ENCODE measurements at regions not wholly inside any gene's neighbourhood (a gene's known extent, or its start where the extent isn't known, plus 50 kb on each side); places are given as distances from the start of the nearest gene placed in this dataset.

- H3K27me3 Mint-ChIP-seq (ENCODE audit: low read depth): no peaks in the 10 kb centered on the region
- no peak overlapping the region for H3K27ac Mint-ChIP-seq
- no peak overlapping the region for H3K4me3 Mint-ChIP-seq
- no peaks in the 10 kb centered on the region for H3K4me1 Mint-ChIP-seq (ENCODE audit: low read depth)
- no peaks in the 10 kb centered on the region for H3K9me3 Mint-ChIP-seq
- DNase-seq (no peak), ATAC-seq (replicated peaks in 1 of 2) (no peak)
- H3K36me3 Mint-ChIP-seq (ENCODE audit: insufficient read depth in 2 of 2): no peaks in the 10 kb centered on the region
Measured at GRCh38 chr2:13158466-13158865, 441.7 kb downstream of the TRIB2 start.

GRCh38 chr2:13180729-13181128 is 464.0 kb downstream of the TRIB2 start:
- Mint-ChIP-seq H3K27ac (no peak overlapping the region), H3K36me3 (ENCODE audit: insufficient read depth in 2 of 2) (peaks cover 1 to 3% of the 10 kb centered on the region in 2 donors), H3K4me1 (ENCODE audit: low read depth) (no peaks in the 10 kb centered on the region), H3K27me3 (ENCODE audit: low read depth) (no peaks in the 10 kb centered on the region), H3K9me3 (peaks cover 5 to 11% of the 10 kb centered on the region in 2 donors), H3K4me3 (no peak overlapping the region)
- DNase-seq (no peak), ATAC-seq (replicated peaks in 1 of 2) (no peak)

GRCh38 chr2:13193075-13193474 is 476.3 kb downstream of the TRIB2 start:
- no peaks in the 10 kb centered on the region for H3K4me1 Mint-ChIP-seq (ENCODE audit: low read depth)
- H3K36me3 Mint-ChIP-seq (ENCODE audit: insufficient read depth in 2 of 2): no peaks in the 10 kb centered on the region
- H3K4me3 Mint-ChIP-seq: no peak overlapping the region

GRCh38 chr2:13193900-13194299 is 477.2 kb downstream of the TRIB2 start:
- H3K4me1 Mint-ChIP-seq (ENCODE audit: low read depth): no peaks in the 10 kb centered on the region
- H3K27ac Mint-ChIP-seq: no peak overlapping the region
- DNase-seq: no peak
- H3K9me3 Mint-ChIP-seq: no peaks in the 10 kb centered on the region
- no peak for ATAC-seq (replicated peaks in 1 of 2)
- H3K36me3 Mint-ChIP-seq (ENCODE audit: insufficient read depth in 2 of 2): no peaks in the 10 kb centered on the region
- H3K4me3 Mint-ChIP-seq: no peak overlapping the region
- peaks cover 5% of the 10 kb centered on the region for H3K27me3 Mint-ChIP-seq (ENCODE audit: low read depth)

More at GRCh38 chr2:13193075-13193474, 476.3 kb downstream of the TRIB2 start:
- Mint-ChIP-seq H3K9me3 (no peaks in the 10 kb centered on the region), H3K27me3 (ENCODE audit: low read depth) (no peaks in the 10 kb centered on the region), H3K27ac (no peak overlapping the region)
- DNase-seq: no peak
- peak in 1 of 2 donors; percentile 44 for ATAC-seq (replicated peaks in 1 of 2)

GRCh38 chr2:13195270-13195669 is 478.5 kb downstream of the TRIB2 start:
- Mint-ChIP-seq H3K27me3 (ENCODE audit: low read depth) (peaks cover 5% of the 10 kb centered on the region), H3K4me3 (no peak overlapping the region), H3K27ac (no peak overlapping the region), H3K4me1 (ENCODE audit: low read depth) (no peaks in the 10 kb centered on the region), H3K36me3 (ENCODE audit: insufficient read depth in 2 of 2) (no peaks in the 10 kb centered on the region), H3K9me3 (no peaks in the 10 kb centered on the region)
- no peak for ATAC-seq (replicated peaks in 1 of 2)
- DNase-seq: no peak

- DNase-seq (no peak), ATAC-seq (replicated peaks in 1 of 2) (no peak)
- no peaks in the 10 kb centered on the region for H3K36me3 Mint-ChIP-seq (ENCODE audit: insufficient read depth in 2 of 2)
- H3K4me3 Mint-ChIP-seq: no peak overlapping the region
- H3K4me1 Mint-ChIP-seq (ENCODE audit: low read depth): no peaks in the 10 kb centered on the region
- H3K27me3 Mint-ChIP-seq (ENCODE audit: low read depth): peaks cover 5% of the 10 kb centered on the region
- H3K9me3 Mint-ChIP-seq: no peaks in the 10 kb centered on the region
- no peak overlapping the region for H3K27ac Mint-ChIP-seq
Measured at GRCh38 chr2:13197248-13197647, 480.5 kb downstream of the TRIB2 start.

- H3K4me3 Mint-ChIP-seq: no peak overlapping the region
- no peak for ATAC-seq (replicated peaks in 1 of 2)
- no peaks in the 10 kb centered on the region for H3K4me1 Mint-ChIP-seq (ENCODE audit: low read depth)
- no peak for DNase-seq
- H3K9me3 Mint-ChIP-seq: no peaks in the 10 kb centered on the region
- no peak overlapping the region for H3K27ac Mint-ChIP-seq
- H3K36me3 Mint-ChIP-seq (ENCODE audit: insufficient read depth in 2 of 2): no peaks in the 10 kb centered on the region
- peaks cover 5% of the 10 kb centered on the region for H3K27me3 Mint-ChIP-seq (ENCODE audit: low read depth)
Measured at GRCh38 chr2:13201924-13202323, 485.2 kb downstream of the TRIB2 start.

GRCh38 chr2:13212115-13212514 is 495.4 kb downstream of the TRIB2 start:
- Mint-ChIP-seq H3K36me3 (ENCODE audit: insufficient read depth in 2 of 2) (no peaks in the 10 kb centered on the region), H3K4me3 (no peak overlapping the region), H3K4me1 (ENCODE audit: low read depth) (no peaks in the 10 kb centered on the region), H3K9me3 (peaks cover 0 to 5% of the 10 kb centered on the region in 2 donors), H3K27me3 (ENCODE audit: low read depth) (no peaks in the 10 kb centered on the region), H3K27ac (no peak overlapping the region)
- no peak for ATAC-seq (replicated peaks in 1 of 2)
- DNase-seq: no peak

GRCh38 chr2:13218205-13218604 is 501.5 kb downstream of the TRIB2 start:
- H3K27me3 Mint-ChIP-seq (ENCODE audit: low read depth): no peaks in the 10 kb centered on the region

GRCh38 chr2:13227578-13227977 is 510.8 kb downstream of the TRIB2 start:
- ATAC-seq (replicated peaks in 1 of 2) (no peak), DNase-seq (no peak)
- no peak overlapping the region for H3K27ac Mint-ChIP-seq
- H3K9me3 Mint-ChIP-seq: no peaks in the 10 kb centered on the region
- no peaks in the 10 kb centered on the region for H3K36me3 Mint-ChIP-seq (ENCODE audit: insufficient read depth in 2 of 2)
- no peaks in the 10 kb centered on the region for H3K27me3 Mint-ChIP-seq (ENCODE audit: low read depth)
- H3K4me3 Mint-ChIP-seq: no peak overlapping the region
- H3K4me1 Mint-ChIP-seq (ENCODE audit: low read depth): no peaks in the 10 kb centered on the region

More at GRCh38 chr2:13218205-13218604, 501.5 kb downstream of the TRIB2 start:
- H3K27ac Mint-ChIP-seq: no peak overlapping the region
- peaks cover 0 to 5% of the 10 kb centered on the region in 2 donors for H3K9me3 Mint-ChIP-seq
- H3K36me3 Mint-ChIP-seq (ENCODE audit: insufficient read depth in 2 of 2): no peaks in the 10 kb centered on the region
- DNase-seq: no peak
- no peaks in the 10 kb centered on the region for H3K4me1 Mint-ChIP-seq (ENCODE audit: low read depth)
- ATAC-seq (replicated peaks in 1 of 2): no peak
- H3K4me3 Mint-ChIP-seq: no peak overlapping the region

- DNase-seq: no peak
- Mint-ChIP-seq H3K27me3 (ENCODE audit: low read depth) (no peaks in the 10 kb centered on the region), H3K36me3 (ENCODE audit: insufficient read depth in 2 of 2) (no peaks in the 10 kb centered on the region), H3K4me3 (no peak overlapping the region), H3K9me3 (no peaks in the 10 kb centered on the region), H3K27ac (no peak overlapping the region), H3K4me1 (ENCODE audit: low read depth) (no peaks in the 10 kb centered on the region)
- ATAC-seq (replicated peaks in 1 of 2): no peak
Measured at GRCh38 chr2:13230221-13230620, 513.5 kb downstream of the TRIB2 start.

- Mint-ChIP-seq H3K4me1 (ENCODE audit: low read depth) (no peaks in the 10 kb centered on the region), H3K27me3 (ENCODE audit: low read depth) (no peaks in the 10 kb centered on the region), H3K4me3 (no peak overlapping the region), H3K27ac (no peak overlapping the region), H3K9me3 (peaks cover 0 to 2% of the 10 kb centered on the region in 2 donors), H3K36me3 (ENCODE audit: insufficient read depth in 2 of 2) (no peaks in the 10 kb centered on the region)
- ATAC-seq (replicated peaks in 1 of 2) (no peak), DNase-seq (no peak)
Measured at GRCh38 chr2:13240061-13240460, 523.3 kb downstream of the TRIB2 start.

- no peak overlapping the region for H3K27ac Mint-ChIP-seq
- no peaks in the 10 kb centered on the region for H3K36me3 Mint-ChIP-seq (ENCODE audit: insufficient read depth in 2 of 2)
- no peak overlapping the region for H3K4me3 Mint-ChIP-seq
- no peaks in the 10 kb centered on the region for H3K4me1 Mint-ChIP-seq (ENCODE audit: low read depth)
- DNase-seq: no peak
- peaks cover 0 to 2% of the 10 kb centered on the region in 2 donors for H3K9me3 Mint-ChIP-seq
- no peak for ATAC-seq (replicated peaks in 1 of 2)
- H3K27me3 Mint-ChIP-seq (ENCODE audit: low read depth): no peaks in the 10 kb centered on the region
Measured at GRCh38 chr2:13240789-13241487, 524.2 kb downstream of the TRIB2 start.

- no peaks in the 10 kb centered on the region for H3K27me3 Mint-ChIP-seq (ENCODE audit: low read depth)
- no peak overlapping the region for H3K4me3 Mint-ChIP-seq
- H3K36me3 Mint-ChIP-seq (ENCODE audit: insufficient read depth in 2 of 2): no peaks in the 10 kb centered on the region
- DNase-seq (no peak), ATAC-seq (replicated peaks in 1 of 2) (no peak)
- H3K4me1 Mint-ChIP-seq (ENCODE audit: low read depth): no peaks in the 10 kb centered on the region
- H3K27ac Mint-ChIP-seq: no peak overlapping the region
- no peaks in the 10 kb centered on the region for H3K9me3 Mint-ChIP-seq
Measured at GRCh38 chr2:13252615-13253014, 535.9 kb downstream of the TRIB2 start.
